ENCODE measurements at regions not wholly inside any gene's neighbourhood (a gene's known extent, or its start where the extent isn't known, plus 50 kb on each side); places are given as distances from the start of the nearest gene placed in this dataset.

- Histone ChIP-seq H3K4me1 (no peaks in the 10 kb centered on the region), H3K27me3 (no peaks in the 10 kb centered on the region), H3K27ac (no peak overlapping the region), H3K4me3 (no peak overlapping the region), H3K36me3 (no peaks in the 10 kb centered on the region), H3K9me3 (no peaks in the 10 kb centered on the region)
- no peak for TF ChIP-seq EP300 (IDR thresholded peaks at IDR 0.05)
- TF ChIP-seq POLR2A (IDR thresholded peaks at IDR 0.05): no peak
- TF ChIP-seq POLR2AphosphoS5 (IDR thresholded peaks at IDR 0.05): no peak
- TF ChIP-seq CTCF (IDR thresholded peaks at IDR 0.05): no peak
- 60 to 80% methylated on average over 1 to 2 of the region's 2 CpGs for WGBS, 2 donors (ENCODE audit: low coverage in 1 of 2)
- ATAC-seq: no peak
Measured at GRCh38 chr5:21199087-21199486, 1211.1 kb upstream of the CDH18 start.

- no peak overlapping the region for H3K27ac ChIP-seq
Measured at GRCh38 chr5:21195145-21195544, 1207.1 kb upstream of the CDH18 start.

GRCh38 chr5:21185536-21185935, 1197.5 kb upstream of the CDH18 start:
- H3K4me1 ChIP-seq: no peaks in the 10 kb centered on the region
- ATAC-seq: no peak
- no peaks in the 10 kb centered on the region for H3K27me3 ChIP-seq
- no peak for TF ChIP-seq POLR2AphosphoS5 (IDR thresholded peaks at IDR 0.05)
- no peak for TF ChIP-seq CTCF (IDR thresholded peaks at IDR 0.05)
- H3K9me3 ChIP-seq: no peaks in the 10 kb centered on the region
- WGBS, 2 donors (ENCODE audit: low coverage in 1 of 2): 72 to 74% methylated on average over 5 of the region's 5 CpGs
- H3K36me3 ChIP-seq: no peaks in the 10 kb centered on the region
- no peak overlapping the region for H3K27ac ChIP-seq
- H3K4me3 ChIP-seq: no peak overlapping the region

More at GRCh38 chr5:21195145-21195544, 1207.1 kb upstream of the CDH18 start:
- Histone ChIP-seq H3K4me3 (no peak overlapping the region), H3K4me1 (no peaks in the 10 kb centered on the region), H3K9me3 (no peaks in the 10 kb centered on the region), H3K36me3 (no peaks in the 10 kb centered on the region), H3K27me3 (no peaks in the 10 kb centered on the region)
- TF ChIP-seq POLR2AphosphoS5 (IDR thresholded peaks at IDR 0.05) (no peak), POLR2A (IDR thresholded peaks at IDR 0.05) (no peak), EP300 (IDR thresholded peaks at IDR 0.05) (no peak)
- 27 to 31% methylated on average over 4 of the region's 4 CpGs for WGBS, 2 donors (ENCODE audit: low coverage in 1 of 2)
- ATAC-seq: no peak

DNA sequence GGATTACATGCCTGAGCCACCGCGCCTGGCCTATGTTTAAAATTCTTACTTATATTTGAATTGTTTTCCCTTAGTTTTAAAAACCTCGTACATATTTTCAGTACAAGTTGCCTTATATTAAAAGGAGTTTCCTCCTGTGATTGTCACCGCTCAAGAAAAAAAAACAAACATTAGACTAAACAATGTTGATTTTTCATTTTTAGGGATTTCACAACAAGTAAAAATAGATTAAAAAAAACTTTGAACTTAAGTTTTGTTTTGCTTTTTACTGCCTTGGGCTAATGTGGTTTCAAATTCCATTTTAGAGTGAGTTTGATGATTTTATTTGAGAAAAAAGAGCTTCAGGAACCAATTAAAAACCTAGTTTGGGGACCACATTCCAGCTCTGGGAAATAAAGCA, 1196.6 kb upstream of the CDH18 start:
- WGBS, 2 donors (ENCODE audit: low coverage in 1 of 2): 77 to 87% methylated on average over 4 of the region's 4 CpGs
- no peak for TF ChIP-seq CTCF (IDR thresholded peaks at IDR 0.05)
- no peak for TF ChIP-seq EP300 (IDR thresholded peaks at IDR 0.05)
- TF ChIP-seq POLR2AphosphoS5 (IDR thresholded peaks at IDR 0.05): no peak
- TF ChIP-seq POLR2A (IDR thresholded peaks at IDR 0.05): no peak
- Histone ChIP-seq H3K27ac (no peak overlapping the region), H3K36me3 (no peaks in the 10 kb centered on the region), H3K4me1 (no peaks in the 10 kb centered on the region), H3K4me3 (no peak overlapping the region), H3K9me3 (no peaks in the 10 kb centered on the region), H3K27me3 (no peaks in the 10 kb centered on the region)
- ATAC-seq: no peak

GRCh38 chr5:21181609-21182125, 1193.7 kb upstream of the CDH18 start:
- no peak overlapping the region for H3K27ac ChIP-seq
- no peaks in the 10 kb centered on the region for H3K36me3 ChIP-seq
- 60 to 66% methylated on average over 1 to 2 of the region's 3 CpGs for WGBS, 2 donors (ENCODE audit: low coverage in 1 of 2)
- no peaks in the 10 kb centered on the region for H3K9me3 ChIP-seq
- no peak overlapping the region for H3K4me3 ChIP-seq
- H3K27me3 ChIP-seq: no peaks in the 10 kb centered on the region
- no peaks in the 10 kb centered on the region for H3K4me1 ChIP-seq
- TF ChIP-seq POLR2A (IDR thresholded peaks at IDR 0.05) (no peak), POLR2AphosphoS5 (IDR thresholded peaks at IDR 0.05) (no peak), EP300 (IDR thresholded peaks at IDR 0.05) (no peak), CTCF (IDR thresholded peaks at IDR 0.05) (no peak)
- no peak for ATAC-seq
